ENCODE measurements at regions not wholly inside any gene's neighbourhood (a gene's known extent, or its start where the extent isn't known, plus 50 kb on each side); places are given as distances from the start of the nearest gene placed in this dataset.

DNA sequence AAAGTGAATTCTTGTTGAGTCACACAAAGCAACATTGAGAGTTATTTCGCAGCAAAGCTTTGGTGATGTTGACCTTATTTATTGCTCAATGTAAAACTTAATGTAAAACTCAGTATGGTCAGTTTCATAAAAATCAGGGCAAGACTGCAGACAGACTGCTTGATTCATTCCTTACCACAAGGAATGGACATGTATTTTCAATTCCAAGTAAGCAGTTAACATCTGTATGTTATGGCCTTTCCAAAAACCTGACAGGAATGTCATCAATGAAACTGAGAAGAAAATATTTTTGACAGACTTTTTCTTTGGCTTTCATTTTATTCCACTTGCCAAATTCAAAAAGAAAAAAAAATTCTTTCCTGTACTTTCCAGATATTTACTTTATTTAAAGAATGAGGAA, 488.3 kb downstream of the ANKRD50 start:
- Histone ChIP-seq H3K9me3 (no peaks in the 10 kb centered on the region), H3K27ac (no peak overlapping the region), H3K4me3 (no peak overlapping the region), H3K27me3 (ENCODE audit: low read depth) (no peaks in the 10 kb centered on the region), H3K36me3 (no peaks in the 10 kb centered on the region), H3K4me1 (no peaks in the 10 kb centered on the region)
- no peak for ATAC-seq
- no peak for DNase-seq
- TF ChIP-seq, protein P1, sequence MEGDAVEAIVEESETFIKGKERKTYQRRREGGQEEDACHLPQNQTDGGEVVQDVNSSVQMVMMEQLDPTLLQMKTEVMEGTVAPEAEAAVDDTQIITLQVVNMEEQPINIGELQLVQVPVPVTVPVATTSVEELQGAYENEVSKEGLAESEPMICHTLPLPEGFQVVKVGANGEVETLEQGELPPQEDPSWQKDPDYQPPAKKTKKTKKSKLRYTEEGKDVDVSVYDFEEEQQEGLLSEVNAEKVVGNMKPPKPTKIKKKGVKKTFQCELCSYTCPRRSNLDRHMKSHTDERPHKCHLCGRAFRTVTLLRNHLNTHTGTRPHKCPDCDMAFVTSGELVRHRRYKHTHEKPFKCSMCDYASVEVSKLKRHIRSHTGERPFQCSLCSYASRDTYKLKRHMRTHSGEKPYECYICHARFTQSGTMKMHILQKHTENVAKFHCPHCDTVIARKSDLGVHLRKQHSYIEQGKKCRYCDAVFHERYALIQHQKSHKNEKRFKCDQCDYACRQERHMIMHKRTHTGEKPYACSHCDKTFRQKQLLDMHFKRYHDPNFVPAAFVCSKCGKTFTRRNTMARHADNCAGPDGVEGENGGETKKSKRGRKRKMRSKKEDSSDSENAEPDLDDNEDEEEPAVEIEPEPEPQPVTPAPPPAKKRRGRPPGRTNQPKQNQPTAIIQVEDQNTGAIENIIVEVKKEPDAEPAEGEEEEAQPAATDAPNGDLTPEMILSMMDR (IDR thresholded peaks at IDR 0.05): no peak
- intact Hi-C loops (cut with DNase I): no loop called here

DNA sequence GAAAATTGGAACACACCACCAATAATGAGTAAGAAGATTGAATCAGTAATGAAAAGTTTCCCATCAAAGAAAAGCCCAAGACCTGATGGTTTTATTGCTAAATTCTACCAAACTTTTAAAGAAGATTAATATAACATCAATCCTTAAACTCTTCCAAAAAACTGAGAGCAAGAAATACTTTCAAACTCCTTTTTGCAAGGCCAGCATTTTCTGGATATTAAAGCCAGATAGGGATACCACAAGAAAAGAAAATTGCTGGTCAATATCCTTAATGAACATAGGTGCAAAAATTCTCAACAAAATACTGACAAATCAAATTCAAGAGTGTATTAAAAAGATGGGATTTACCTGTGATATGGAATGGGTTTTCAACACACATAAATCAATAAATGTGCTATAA, 484.6 kb downstream of the ANKRD50 start:
- TF ChIP-seq, protein P1 (IDR thresholded peaks at IDR 0.05): no peak
- no peaks in the 10 kb centered on the region for H3K36me3 ChIP-seq
- no peak overlapping the region for H3K4me3 ChIP-seq
- ATAC-seq: no peak
- no peaks in the 10 kb centered on the region for H3K9me3 ChIP-seq
- intact Hi-C loops (cut with DNase I): no loop called here
- DNase-seq: no peak
- H3K27ac ChIP-seq: no peak overlapping the region
- H3K27me3 ChIP-seq (ENCODE audit: low read depth): no peaks in the 10 kb centered on the region
- H3K4me1 ChIP-seq: no peaks in the 10 kb centered on the region

DNA sequence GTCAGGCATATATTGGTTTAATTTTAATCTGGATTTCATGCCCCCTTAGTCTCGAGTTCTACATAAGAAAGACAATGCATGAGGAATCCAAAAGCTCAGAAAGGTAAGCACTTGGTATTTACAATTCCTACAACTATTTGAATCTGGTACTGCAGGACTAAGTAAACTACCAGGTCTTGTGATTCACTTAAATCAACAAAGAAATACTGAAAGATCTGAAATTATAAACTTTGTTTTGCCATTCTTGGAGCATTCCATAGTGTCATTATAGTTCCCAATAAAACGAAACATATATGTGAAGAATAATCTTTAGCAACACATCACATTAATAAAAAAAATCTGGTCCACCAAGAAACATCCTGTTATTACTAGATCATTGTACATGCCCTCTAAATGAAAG, 482.3 kb downstream of the ANKRD50 start:
- no peak overlapping the region for H3K4me3 ChIP-seq
- H3K4me1 ChIP-seq: no peaks in the 10 kb centered on the region
- no peak for DNase-seq
- TF ChIP-seq, protein P1 (IDR thresholded peaks at IDR 0.05): no peak
- intact Hi-C loops (cut with DNase I): no loop called here
- H3K36me3 ChIP-seq: no peaks in the 10 kb centered on the region
- H3K27ac ChIP-seq: no peak overlapping the region
- no peaks in the 10 kb centered on the region for H3K9me3 ChIP-seq
- H3K27me3 ChIP-seq (ENCODE audit: low read depth): no peaks in the 10 kb centered on the region
- no peak for ATAC-seq

DNA sequence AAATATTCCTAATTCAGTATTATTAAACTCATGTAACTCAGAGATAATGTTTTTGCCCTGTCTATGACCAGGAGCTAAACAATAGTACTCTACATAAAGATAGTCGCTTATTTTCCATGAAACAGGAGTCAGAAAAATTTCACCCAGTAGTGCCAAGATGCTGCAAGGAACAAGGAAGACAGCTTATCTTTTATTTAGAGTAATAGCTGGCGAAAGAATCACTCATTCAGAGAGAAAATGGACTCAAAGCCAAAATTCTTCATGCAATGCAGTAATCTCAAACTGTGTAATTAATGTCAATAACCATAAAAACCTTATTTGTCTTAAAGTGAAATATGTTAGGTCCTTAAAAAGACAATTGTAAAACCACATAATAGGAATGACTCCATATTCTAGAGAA, 477.8 kb downstream of the ANKRD50 start:
- Histone ChIP-seq H3K9me3 (no peaks in the 10 kb centered on the region), H3K27ac (no peak overlapping the region), H3K27me3 (ENCODE audit: low read depth) (no peaks in the 10 kb centered on the region), H3K36me3 (no peaks in the 10 kb centered on the region), H3K4me1 (no peaks in the 10 kb centered on the region), H3K4me3 (no peak overlapping the region)
- DNase-seq: no peak
- intact Hi-C loops (cut with DNase I): no loop called here
- TF ChIP-seq, protein P1 (IDR thresholded peaks at IDR 0.05): no peak
- ATAC-seq: no peak

DNA sequence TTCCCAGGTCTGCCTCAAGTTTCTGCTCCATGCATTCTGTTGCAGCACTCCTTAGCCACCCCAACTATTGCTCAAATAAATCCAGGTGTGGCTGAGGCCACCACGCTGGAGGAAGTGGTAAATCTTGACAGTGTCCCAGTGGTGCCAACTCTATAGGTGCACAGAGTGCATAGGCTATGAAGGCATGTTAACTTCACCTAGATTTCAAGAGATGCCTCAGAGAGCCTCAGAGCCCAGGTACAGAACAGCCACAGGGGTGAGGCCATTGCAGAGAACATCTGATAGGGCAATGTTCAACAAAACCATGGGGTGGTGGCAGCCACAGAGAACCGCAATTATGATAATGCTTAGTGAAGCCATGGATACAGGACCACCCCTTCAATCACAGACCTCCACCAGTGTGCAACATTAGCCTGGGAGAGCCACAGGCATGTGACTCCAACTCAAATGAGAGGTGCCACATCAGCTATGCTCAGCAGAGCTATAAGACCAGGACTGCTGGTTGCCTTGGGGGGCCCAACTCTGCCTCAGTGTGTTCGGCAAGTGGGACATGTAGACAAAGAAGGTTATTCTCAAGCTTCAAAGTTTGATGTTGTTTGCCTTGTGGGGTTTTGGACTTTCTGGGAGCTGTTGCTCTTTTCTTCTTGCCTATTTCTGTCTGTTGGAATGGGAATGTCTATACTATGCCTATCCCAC, 468.7 kb downstream of the ANKRD50 start:
- H3K4me1 ChIP-seq: no peaks in the 10 kb centered on the region
- DNase-seq (no peak), ATAC-seq (no peak)
- H3K4me3 ChIP-seq: no peak overlapping the region
- TF ChIP-seq, protein P1 (IDR thresholded peaks at IDR 0.05): no peak
- no peaks in the 10 kb centered on the region for H3K27me3 ChIP-seq (ENCODE audit: low read depth)
- H3K36me3 ChIP-seq: no peaks in the 10 kb centered on the region
- intact Hi-C loops (cut with DNase I): no loop called here
- no peaks in the 10 kb centered on the region for H3K9me3 ChIP-seq
- no peak overlapping the region for H3K27ac ChIP-seq

All from lower lobe of right lung (tissue), 2 donors.